Left colon (tissue), 2 donors: ENCODE measurements at regions not wholly inside any gene's neighbourhood (a gene's known extent, or its start where the extent isn't known, plus 50 kb on each side); places are given as distances from the start of the nearest gene placed in this dataset.
"Not testable (repeated sequence)": the region's sequence is repeated elsewhere in the genome, so short reads cannot be mapped to it uniquely, and the experiment has no call there.

ENCODE experiments used
- ATAC-seq: fragments of 200-7000 bp; cut with Tn5 transposase; one replicate; pipeline ENCODE4 v1.9.1; 2020; ENCODE audit warnings: mild to moderate bottlenecking, moderate library complexity
- DNase-seq, 2 donors: peaks; one replicate each; pipeline ENCODE4 v3.0.0-alpha.2; 2020
- intact Hi-C, 2 donors: fragments of 100-400 bp; cut with DNase I in 1 of 2; cut with micrococcal nuclease in 1 of 2; formaldehyde crosslinking; loops; one replicate each; pipeline versions ENCODE4 v1.11.2 to v1.14.0; 2022; cut with DNase I, micrococcal nuclease
- donor health status: DM: no; HTN: no; CAD: no.
- donor health status: DM: yes; HTN: yes; CAD: no.

DNA sequence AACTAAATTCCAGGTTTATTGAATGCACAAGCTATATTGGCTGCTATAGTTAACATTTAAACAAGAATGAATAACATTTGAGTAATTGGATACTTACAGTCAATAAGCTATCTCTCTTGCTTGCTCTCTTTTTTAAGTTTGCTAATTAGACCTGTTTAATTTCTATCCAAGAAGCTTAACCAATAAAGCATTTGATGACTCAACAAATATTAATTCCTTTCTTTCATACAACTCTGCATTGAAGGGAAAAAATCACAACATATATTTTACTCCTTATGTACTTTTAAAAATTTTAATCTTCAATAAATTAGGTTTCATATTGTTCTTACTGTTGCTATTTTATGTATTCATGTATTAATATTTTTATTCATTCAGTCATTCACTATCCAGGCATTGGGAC is 1552.6 kb upstream of the ADGRL3 start:
- DNase-seq (no peak), ATAC-seq (no peak)
- intact Hi-C loops, result no loop called here

DNA sequence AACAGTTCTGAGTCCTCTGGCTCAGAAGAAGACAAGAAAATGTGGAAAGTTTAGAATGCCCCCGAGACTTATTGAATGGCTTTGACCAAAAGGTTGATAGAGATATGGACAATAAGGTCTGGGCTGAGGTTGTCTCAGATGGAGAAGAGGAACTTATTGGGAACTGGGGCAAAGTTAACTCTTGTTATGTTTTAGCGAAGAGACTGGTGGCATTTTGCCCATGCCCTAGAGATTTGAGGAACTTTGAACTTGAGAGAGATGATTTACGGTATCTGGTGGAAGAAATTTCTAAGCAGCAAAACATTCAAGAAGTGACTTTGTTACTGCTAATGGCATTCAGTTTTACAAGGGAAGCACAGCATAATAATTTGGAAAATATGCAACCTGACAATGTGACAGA is 1549.3 kb upstream of the ADGRL3 start:
- intact Hi-C loops, result no loop called here
- ATAC-seq, result no peak
- no peak for DNase-seq

DNA sequence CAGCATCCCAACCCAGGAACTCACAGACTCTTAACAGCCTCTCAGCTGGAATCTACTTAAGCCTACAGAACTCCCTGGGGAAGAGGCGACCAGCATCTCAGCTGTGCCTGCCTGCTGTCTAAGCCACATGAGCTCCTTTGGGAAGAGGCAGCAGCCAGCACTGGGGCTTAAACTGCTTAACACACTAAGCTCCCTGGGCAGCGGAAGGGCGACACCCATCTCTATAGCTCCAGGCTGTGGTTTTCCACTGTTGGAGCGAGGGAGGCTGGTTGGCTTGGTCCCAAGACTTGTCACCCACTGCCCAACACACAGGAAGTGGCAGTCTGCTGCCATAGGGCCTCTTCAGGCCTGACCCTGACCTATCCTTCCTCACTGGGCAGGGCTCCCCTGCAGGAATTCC is 1544.1 kb upstream of the ADGRL3 start:
- DNase-seq (no peak), ATAC-seq (no peak)
- intact Hi-C loops, result no loop called here

DNA sequence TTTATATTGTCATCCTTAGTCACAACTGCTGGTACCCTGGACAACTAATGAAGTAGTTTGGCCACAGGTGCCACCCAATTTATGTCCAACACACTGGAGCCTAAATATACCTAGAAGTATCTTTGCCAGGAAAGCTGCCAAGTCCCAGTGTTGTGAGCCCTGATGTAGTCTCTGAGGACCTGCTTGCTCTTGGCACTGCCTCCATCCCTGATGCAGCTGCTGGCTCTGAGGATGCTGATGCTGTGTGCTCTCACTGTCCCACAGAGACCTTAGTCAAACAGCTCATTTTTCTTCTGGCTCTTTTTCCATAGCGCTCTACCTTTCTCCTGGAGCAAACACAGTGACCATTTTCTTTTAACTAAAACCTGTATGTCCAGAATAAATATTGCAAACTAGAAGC is 1535.4 kb upstream of the ADGRL3 start:
- DNase-seq, result no peak
- intact Hi-C loops, result no loop called here
- no peak for ATAC-seq

DNA sequence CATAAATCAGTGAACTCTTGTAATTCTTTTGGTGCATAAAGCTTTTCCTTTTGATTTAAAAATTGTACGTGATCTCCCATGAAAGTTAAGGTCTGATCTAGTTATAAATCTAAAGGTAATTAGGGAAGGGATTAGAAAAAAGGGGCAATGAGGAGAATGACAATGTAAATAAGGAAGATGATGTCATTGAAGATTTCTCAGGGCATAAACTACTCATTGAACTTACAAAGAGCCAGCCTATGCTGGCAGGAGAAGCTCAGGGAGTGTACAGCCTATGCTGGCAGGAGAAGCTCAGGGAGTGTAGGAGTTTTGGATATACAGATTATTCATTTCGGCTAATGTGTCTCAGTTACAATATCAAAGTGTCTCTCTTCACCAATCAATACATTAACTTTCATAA is 1533.5 kb upstream of the ADGRL3 start:
- intact Hi-C loops, result no loop called here
- DNase-seq, result no peak

DNA sequence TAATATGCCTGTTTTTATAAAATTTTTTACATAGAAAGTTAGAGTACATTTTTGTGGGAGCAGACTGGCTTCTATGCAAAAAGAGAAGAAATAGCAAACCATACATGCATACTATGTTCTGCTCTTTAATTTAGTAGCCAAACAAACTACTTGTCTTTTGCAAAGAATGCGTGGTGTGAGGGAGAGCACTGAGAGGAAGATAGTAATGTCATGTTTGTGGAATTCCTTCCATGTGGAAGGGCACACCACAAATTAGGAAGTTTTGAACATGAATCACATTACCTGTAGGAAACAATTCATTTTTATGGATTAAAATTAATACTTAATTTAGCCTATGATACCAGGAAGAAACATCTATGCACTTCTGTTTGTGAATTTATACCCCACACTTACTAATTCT is 1529.1 kb upstream of the ADGRL3 start:
- intact Hi-C loops, result no loop called here

More for the DNA sequence above, 1533.5 kb upstream of the ADGRL3 start:
- ATAC-seq, result no peak

DNA sequence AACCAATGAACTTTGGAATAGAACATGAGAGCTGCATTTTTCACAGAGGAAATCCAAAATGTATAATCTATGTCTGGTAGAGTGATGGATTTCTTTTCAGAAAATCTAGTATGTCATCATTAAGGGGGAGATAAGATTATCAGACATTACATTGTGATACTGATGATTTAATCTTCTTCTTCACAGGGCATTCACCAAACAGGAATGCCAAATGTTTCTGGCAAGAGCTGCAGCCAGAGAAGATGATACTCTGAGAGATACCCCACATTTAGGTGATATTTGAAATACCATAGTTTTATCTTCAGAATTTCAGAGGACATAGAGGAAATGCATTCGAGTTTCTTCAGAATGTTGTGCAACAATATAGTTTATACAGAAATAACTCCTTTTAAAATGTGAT is 1523.7 kb upstream of the ADGRL3 start:
- no peak for ATAC-seq
- intact Hi-C loops, result no loop called here

More for the DNA sequence above, 1529.1 kb upstream of the ADGRL3 start:
- ATAC-seq (no peak), DNase-seq (no peak)

DNA sequence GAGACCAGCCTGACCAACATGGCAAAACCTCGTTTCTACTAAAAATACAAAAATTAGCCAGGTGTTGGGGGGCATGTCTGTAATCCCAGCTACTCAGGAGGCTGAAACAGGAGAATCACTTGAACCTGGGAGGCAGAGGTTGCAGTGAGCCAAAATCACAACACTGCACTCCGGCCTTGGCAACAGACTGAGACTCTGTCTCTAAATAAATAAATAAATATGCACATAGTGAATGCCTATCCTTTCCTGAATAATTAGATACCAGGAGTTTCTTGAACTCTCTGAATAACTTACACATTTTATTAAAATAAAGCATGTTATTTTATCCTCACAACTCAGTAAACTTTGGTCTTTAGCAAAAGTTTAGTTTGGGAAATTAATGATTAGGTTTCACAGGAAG is 1523.1 kb upstream of the ADGRL3 start:
- intact Hi-C loops, DNase-seq, ATAC-seq: not testable (repeated sequence)

More for the DNA sequence above, 1523.7 kb upstream of the ADGRL3 start:
- no peak for DNase-seq

DNA sequence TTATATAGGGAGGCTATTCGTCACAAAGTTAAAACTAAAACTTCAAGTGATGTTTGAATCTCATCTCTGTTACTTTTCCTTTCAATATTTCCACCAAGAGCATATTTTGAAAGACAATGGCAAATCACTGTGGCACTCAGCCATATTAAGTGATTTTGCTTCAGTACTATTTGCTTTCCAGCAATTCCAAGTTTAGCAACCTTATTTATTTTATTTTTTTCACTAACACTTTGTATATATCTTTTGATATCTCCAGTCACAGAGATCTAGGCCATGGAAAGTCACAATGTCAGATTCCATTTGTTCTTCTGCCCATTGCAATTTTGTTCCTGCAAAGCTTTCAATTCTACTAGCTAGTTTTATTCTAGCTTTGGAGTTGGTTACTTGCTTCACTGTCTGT is 1514.5 kb upstream of the ADGRL3 start:
- DNase-seq (no peak), ATAC-seq (no peak)
- intact Hi-C loops, result no loop called here

DNA sequence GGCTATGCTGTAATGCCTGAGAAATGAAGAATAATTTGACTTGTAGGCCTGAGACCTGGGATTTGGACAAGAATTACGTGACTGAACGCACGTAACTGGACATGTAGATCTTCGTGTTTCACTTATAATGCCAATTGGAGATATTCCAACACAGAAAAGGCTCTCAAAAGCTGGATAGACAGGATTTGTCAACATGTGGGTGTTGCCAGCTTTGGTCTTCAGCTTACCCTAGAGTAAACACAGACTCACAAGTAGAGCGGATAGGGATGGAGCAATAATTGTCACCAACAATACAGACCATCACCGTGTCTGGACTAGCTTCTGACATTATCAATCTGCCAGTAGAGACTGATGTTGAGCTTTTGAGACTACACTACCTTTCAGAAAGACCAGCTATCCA is 1511.0 kb upstream of the ADGRL3 start:
- intact Hi-C loops, result no loop called here
- ATAC-seq, result no peak
- DNase-seq, result no peak

DNA sequence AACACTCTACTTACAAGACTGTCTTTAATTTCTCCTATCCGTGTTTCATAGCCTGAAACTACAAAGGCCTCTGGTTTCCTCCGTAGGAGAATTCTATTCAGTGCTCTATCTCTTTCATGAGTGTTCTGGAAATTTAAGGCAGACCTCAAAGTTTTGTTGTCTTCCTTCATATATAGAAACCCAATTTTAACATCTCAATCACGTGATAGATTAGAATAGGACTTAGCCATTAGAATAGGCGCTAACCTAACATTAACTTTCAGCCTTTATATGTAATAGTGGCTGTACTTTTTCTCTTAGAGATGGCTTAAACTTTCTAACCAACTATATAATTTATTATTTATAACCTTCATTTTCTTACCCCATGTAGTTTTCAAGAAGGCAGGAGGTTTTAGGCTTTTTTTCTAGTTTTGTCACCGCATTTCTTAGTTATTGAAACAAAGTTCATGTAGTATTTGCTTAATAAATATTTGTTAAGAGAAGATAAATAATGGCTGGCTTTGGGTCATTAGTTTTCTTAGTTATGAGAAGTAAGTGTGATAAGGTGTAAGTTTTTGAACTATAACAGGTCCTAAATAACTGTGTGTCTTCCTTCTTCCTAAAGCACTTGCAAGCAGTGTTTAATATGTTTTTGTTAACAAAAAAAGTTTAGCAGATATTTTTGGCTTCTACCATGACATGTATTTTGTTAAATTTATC is 1504.6 kb upstream of the ADGRL3 start:
- ATAC-seq (no peak), DNase-seq (no peak)

DNA sequence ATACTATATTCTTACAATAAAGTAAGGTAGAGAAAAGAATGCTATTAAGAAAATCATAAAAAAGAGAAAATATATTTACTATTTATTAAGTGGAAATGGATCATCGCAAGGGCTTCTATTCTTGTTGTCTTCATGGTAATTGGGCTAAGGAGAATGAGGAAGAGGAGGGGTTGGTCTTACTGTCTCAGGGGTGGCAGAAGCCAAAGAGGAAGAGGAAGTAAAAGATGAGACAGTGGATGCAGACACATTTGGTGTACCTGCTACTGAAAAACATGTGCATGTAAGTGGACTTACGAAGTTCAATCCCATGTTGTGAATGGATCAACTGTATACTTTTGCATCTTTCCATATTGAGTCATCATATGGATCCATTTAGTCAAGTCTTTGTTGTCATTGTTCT is 1502.1 kb upstream of the ADGRL3 start:
- intact Hi-C loops, result no loop called here
- DNase-seq, result no peak
- no peak for ATAC-seq

More for the DNA sequence above, 1504.6 kb upstream of the ADGRL3 start:
- intact Hi-C loops, result no loop called here

DNA sequence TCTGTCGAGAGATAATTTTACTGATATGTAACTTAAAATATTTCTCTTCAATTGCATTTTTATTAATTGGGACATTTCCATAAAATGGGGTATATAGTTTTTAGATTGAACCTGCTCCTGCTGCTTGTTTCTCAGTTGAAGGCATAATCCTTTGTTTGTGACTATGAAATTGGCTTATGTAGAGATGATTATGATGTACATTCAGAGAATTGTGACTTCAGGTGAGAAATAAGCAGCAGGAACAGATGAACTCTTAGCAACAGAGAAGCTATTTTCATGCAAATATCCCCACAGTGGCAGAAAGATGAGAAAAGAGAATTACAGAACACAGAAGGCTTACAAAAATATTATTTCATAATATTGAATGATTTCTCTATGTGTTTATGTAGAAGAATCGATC is 1499.5 kb upstream of the ADGRL3 start:
- no peak for ATAC-seq
- intact Hi-C loops, result no loop called here
- DNase-seq, result no peak

DNA sequence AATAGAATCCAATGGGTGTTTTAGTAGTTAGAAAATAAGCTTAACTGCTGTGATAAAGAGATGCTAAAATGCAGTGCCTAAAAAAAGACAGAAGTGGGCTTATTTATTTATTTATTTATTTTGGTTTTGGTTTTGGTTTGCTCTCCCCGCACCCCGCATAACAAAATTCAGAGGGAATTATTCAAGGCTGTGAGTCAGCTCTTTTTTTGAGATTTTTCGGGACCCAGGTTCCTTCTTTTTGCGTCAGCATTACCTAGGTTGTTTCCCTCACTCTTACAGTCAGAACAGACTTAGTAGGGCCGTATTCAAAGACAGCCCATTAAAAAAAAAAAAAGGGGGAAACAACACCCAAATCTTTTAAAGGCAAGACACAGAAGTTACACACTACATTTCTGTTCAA is 1495.5 kb upstream of the ADGRL3 start:
- DNase-seq (no peak), ATAC-seq (no peak)
- intact Hi-C loops, result no loop called here

DNA sequence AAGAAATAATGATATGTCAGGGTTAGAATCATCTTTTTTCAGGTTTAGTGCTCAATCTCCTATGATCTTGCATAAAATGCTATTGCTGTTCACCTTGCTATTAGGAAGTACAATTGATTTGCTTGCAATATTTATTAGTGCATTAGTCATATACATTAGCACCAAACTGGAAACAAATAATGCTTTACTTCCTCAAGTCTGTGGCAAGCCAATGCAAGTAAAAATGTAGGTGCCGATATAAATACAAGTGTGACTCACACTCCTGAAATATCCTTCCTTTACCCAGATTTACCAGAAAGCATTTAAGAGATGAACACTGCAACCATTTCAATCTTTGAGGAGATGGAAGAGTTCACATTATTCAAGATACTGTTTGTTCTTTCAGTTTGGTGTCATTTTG is 1487.7 kb upstream of the ADGRL3 start:
- no peak for ATAC-seq
- intact Hi-C loops, result no loop called here
- DNase-seq, result no peak

DNA sequence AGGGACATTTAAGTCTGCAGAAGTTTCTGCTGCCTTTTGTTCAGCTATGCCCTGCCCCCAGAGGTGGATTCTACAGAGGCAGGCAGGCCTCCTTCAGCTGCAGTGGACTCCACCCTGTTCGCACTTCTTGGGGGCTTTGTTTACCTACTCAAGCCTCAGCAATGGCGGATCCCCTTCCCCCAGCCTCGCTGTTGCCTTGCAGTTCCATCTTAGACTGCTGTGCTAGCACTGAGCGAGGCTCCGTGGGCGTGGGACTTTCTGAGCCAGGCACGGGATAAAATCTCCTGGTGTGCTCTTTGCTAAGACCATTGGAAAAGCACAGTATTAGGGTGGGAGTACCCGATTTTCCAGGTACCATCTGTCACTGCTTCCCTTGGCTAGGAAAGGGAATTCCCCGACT is 1475.8 kb upstream of the ADGRL3 start:
- intact Hi-C loops, DNase-seq, ATAC-seq: not testable (repeated sequence)

DNA sequence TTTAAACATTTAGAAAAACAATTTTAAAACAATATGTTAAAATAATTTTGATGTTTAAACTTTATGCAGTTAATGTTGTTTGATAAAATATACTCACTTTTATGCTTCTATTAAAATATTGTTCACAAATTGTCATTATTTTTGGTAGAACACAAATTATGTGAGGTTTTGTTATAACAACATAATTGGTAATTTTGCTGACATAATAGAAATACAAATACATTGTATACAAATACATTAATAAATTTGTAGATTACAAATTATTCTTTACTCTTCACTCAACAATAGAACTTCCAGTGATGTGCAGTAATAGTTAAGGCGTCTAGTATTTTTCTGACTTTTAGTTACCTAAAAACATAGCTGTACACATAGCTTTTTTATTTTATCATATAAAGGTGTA is 1472.4 kb upstream of the ADGRL3 start:
- ATAC-seq (no peak), DNase-seq (no peak)
- intact Hi-C loops, result no loop called here

DNA sequence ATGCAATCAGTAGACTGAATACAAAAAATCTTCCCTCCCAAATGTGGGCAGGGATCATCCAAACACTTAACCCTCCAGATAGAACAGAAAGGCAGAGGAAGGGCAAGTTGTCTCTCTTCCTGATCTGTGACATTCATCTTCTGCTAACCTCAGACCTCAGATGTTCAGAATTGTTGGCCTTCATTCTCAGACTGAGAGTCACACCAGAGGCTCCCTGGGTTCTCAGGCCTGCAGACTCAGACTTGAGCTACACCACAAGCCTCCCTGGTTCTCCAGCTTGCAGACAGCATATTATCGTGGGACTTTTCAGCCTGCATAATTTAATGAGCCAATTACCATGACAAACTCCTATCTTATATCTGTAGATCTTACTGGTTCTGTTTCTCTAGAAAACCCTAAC is 1471.6 kb upstream of the ADGRL3 start:
- DNase-seq (no peak), ATAC-seq (no peak)
- intact Hi-C loops, result no loop called here

DNA sequence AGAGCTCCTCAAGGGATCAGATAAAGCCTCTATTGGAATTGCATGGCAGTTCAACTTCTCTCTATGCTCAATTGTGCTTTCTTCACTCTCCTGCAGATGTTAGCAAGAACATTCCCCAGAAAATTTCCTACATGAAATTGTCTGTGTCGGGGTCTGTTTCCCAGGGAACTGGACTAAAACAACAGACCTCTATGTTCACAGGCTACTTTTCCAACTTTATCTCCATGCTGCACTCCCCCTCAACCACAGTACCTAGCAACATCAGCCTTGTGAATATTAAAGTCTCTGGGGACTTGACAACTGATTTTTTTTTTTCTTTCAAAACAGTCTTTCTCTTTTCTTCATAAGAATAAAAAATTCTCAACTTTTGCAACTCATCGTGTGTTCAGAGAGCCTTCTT is 1470.8 kb upstream of the ADGRL3 start:
- DNase-seq (no peak), ATAC-seq (no peak)
- intact Hi-C loops, result no loop called here

DNA sequence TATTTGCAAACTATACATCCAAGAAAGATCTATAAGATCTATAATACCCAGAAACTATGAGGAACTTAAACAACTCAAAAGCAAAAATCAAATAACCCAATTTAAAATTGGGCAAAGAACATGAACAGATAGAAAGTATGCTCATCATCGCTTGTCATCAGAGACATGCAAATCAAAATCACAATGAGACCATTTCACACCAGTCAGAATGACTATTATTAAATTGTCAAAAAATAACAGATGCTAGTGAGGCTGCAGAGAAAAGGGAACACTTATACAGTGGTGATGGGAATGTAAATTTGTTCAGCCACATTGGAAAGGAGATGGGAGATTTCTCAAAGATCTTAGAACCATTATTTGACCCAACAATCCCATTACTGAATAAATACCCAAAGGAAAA is 1451.7 kb upstream of the ADGRL3 start:
- intact Hi-C loops, result no loop called here
- DNase-seq, result no peak
- no peak for ATAC-seq

DNA sequence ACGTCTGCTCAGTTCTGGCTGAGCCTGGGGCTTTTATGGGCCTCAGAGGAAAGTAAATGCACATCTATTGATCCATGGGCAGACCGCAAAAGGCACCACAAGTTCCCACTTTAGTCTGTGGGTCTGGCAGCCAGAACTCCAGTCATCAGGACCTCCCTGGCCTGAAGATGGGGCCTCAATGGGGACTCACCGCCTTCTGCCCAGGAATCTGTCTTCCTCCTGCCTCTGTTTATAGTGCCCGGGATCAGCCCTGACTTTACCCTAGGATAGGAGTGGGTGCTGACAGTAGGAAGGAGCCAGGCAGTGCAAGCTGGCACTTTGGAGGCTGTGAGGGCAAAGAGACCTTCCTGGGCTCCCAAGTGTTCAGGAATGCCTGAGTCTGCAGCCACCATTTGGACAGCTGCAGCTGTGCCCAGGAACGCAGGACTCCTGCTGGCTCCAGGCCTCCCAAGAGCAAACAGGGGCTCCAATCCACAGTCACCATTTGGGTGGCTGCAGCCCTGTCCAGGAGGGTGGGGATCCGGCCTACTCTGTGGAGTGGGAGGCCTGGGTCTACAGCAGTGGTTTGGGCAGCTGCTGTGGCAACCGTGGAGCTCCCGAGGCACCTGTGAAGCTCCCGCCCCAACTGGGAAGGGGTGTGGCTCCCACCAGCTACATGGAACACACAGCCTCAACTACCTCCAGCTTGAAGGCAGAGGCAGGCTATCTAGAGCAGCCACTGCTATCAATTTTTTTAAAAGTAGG is 1440.9 kb upstream of the ADGRL3 start:
- ATAC-seq (no peak), DNase-seq (no peak)
- intact Hi-C loops, result no loop called here
